Lower leg skin (tissue), 4 donors: ENCODE measurements at regions not wholly inside any gene's neighbourhood (a gene's known extent, or its start where the extent isn't known, plus 50 kb on each side); places are given as distances from the start of the nearest gene placed in this dataset.

Experiments used
- DNase-seq, 2 donors: peaks; one replicate each; pipeline ENCODE4 v3.0.0-alpha.2; 2019; ENCODE audit warnings: low spot score in 2 of 2
- H3K4me3 ChIP-seq: fragments of 200-600 bp; sonication (generic); 2 replicates; pipeline ENCODE4 v1.5.1; 2017; ENCODE audit warnings: mild to moderate bottlenecking, low read depth; ENCODE audit not compliant: poor library complexity, severe bottlenecking
- CTCF ChIP-seq, 3 donors: fragments of 450-650 bp; IDR thresholded peaks; one replicate each; pipeline ENCODE4 v1.5.1; 2016; ENCODE audit warnings: antibody characterized with exemption in 3 of 3, mild to moderate bottlenecking in 3 of 3, moderate library complexity in 2 of 3
- POLR2A ChIP-seq, 2 donors: fragments of 450-650 bp; IDR thresholded peaks; one replicate each; pipeline ENCODE4 v1.6.1; 2016 to 2017; ENCODE audit warnings: antibody characterized with exemption in 2 of 2, mild to moderate bottlenecking in 1 of 2, moderate library complexity in 1 of 2
- WGBS, 2 donors: methylation state at CpG; one replicate each; pipeline ENCODE4 v1.1.5; 2018; 5-methylcytosine and 5-hydroxymethylcytosine counted together
- intact Hi-C: fragments of 100-400 bp; cut with DNase I; formaldehyde crosslinking; loops from one replicate; pipeline ENCODE4 v1.15.0; 2023; ENCODE audit warnings: low total_unique reads

- no peak overlapping the region for H3K4me3 ChIP-seq
- DNase-seq = no peak
- intact Hi-C loops = no loop called here
- TF ChIP-seq CTCF (IDR thresholded peaks at IDR 0.05) (no peak), POLR2A (IDR thresholded peaks at IDR 0.05) (no peak)
- WGBS, 2 donors = 95 to 96% methylated on average over 3 of the region's 3 CpGs
Observed at GRCh38 chr2:228263156-228263555, 81.7 kb upstream of the SPHKAP start.

- no peak for DNase-seq
- WGBS, 2 donors = 83 to 84% methylated on average over 7 of the region's 7 CpGs
- no peak for TF ChIP-seq POLR2A (IDR thresholded peaks at IDR 0.05)
- TF ChIP-seq CTCF (IDR thresholded peaks at IDR 0.05) = no peak
- H3K4me3 ChIP-seq = no peak overlapping the region
- intact Hi-C loops = no loop called here
Observed at GRCh38 chr2:228261546-228261945, 80.1 kb upstream of the SPHKAP start.

GRCh38 chr2:228257379-228257778 is 75.9 kb upstream of the SPHKAP start:
- intact Hi-C loops = no loop called here
- DNase-seq = no peak
- H3K4me3 ChIP-seq = no peak overlapping the region
- TF ChIP-seq POLR2A (IDR thresholded peaks at IDR 0.05) (no peak), CTCF (IDR thresholded peaks at IDR 0.05) (no peak)

DNA sequence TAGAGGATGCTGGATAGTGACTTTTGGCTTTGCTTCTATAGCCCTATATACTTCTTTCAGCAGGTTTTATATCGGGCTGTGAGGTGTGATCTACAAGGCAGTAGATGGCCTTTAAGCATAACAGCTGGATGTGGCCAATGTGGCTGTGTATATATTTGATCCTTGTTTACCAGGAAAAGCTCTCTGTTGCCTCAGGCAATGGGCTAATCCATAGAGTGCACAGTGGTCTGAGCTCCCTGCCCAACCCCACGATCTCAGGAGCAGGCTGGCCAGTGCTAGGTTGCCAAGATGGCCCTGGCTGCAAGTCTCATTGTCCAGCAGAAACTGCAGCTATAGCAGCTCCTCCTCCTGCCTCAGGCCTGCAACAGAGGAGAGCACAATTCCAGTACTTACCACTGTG is 72.3 kb upstream of the SPHKAP start:
- H3K4me3 ChIP-seq = no peak overlapping the region
- intact Hi-C loops = no loop called here
- 52 to 74% methylated on average over 2 of the region's 2 CpGs for WGBS, 2 donors
- no peak for DNase-seq
- TF ChIP-seq POLR2A (IDR thresholded peaks at IDR 0.05) (no peak), CTCF (IDR thresholded peaks at IDR 0.05) (no peak)

- TF ChIP-seq CTCF (IDR thresholded peaks at IDR 0.05) = no peak
- TF ChIP-seq POLR2A (IDR thresholded peaks at IDR 0.05) = no peak
- no peak overlapping the region for H3K4me3 ChIP-seq
- 92% methylated on average over 2 of the region's 2 CpGs for WGBS, 2 donors
- intact Hi-C loops = no loop called here
- DNase-seq = no peak
Observed at GRCh38 chr2:228247335-228247734, 65.8 kb upstream of the SPHKAP start.

DNA sequence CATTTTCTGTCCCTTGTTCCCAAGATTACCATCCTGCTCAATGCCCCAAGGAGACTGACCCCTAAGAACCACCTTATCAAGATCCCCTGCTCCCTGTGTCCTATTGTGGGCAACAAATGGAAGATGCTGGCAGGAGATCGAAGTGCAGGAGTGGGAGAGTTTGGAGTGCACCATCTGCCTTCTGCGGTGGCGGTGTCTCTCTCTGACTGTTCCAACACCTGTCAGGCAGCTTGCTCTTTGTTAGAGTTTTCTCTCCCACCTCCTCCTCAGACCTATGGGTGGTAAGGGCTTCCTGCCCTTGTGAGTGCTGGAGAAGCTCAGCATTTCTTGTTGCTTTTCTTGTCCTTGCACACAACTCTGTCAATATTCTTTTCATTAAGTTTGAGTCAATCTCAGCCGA is 64.1 kb upstream of the SPHKAP start:
- WGBS, 2 donors = 81 to 96% methylated on average over 4 of the region's 4 CpGs
- DNase-seq = no peak
- H3K4me3 ChIP-seq = no peak overlapping the region
- TF ChIP-seq POLR2A (IDR thresholded peaks at IDR 0.05) (no peak), CTCF (IDR thresholded peaks at IDR 0.05) (no peak)
- intact Hi-C loops = no loop called here
